ENCODE measurements at regions not wholly inside any gene's neighbourhood (a gene's known extent, or its start where the extent isn't known, plus 50 kb on each side); places are given as distances from the start of the nearest gene placed in this dataset.

DNA sequence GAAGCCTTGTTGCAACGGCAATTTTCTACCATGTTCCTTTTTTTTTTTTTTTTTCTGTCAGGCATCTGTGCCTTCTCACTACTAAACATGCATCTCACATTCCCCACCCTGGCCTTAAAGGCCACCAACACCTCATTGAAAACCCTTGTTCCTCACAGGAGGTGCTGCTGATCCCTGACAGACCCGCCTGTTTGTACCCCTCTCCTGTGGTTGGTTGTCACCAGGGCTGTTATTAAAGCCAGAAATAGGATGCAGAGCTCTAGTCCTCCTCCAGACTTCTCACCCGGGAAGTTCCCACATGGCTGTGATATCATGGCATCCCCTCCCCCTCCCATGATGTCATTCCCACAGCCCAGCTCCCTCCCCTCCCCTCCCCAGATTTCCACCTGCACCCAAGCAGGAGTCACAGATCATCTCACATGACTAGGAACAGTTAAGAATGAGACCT lies 302.8 kb upstream of the NCAM1 start:
- Histone ChIP-seq H2BK20ac (ENCODE audit: low read depth, low read length) (no peak overlapping the region), H3K27ac (ENCODE audit: insufficient read depth, low read length) (no peak overlapping the region)
- intact Hi-C loops (cut with micrococcal nuclease): no loop called here

More for the DNA sequence above, 302.8 kb upstream of the NCAM1 start:
- no peak overlapping the region for H3K4me2 ChIP-seq (ENCODE audit: low read depth, low read length)
- no CpG with 5 or more reads among the region's 3 CpGs for WGBS, 2 experiments (ENCODE audit: extremely low coverage in 2 of 2, insufficient read length in 1 of 2)
- H2AK9ac ChIP-seq (replicated peaks; ENCODE audit: low read depth, low read length, poor library complexity): no peak overlapping the region
- H3K4me3 ChIP-seq (ENCODE audit: insufficient read depth, low read depth, low read length): no peak overlapping the region
- no peak overlapping the region for H4K8ac ChIP-seq (ENCODE audit: low read depth in 2 of 2, low read length in 2 of 2)
- H4K91ac ChIP-seq (ENCODE audit: insufficient read depth, low read depth, low read length): no peak overlapping the region
- H3K18ac ChIP-seq (ENCODE audit: low read depth, low read length): no peak overlapping the region
- H3K79me1 ChIP-seq (ENCODE audit: low read depth in 1 of 2, low read length in 2 of 2): no peaks in the 10 kb centered on the region
- no peak overlapping the region for H4K5ac ChIP-seq (ENCODE audit: low read depth, low read length)
- DNase-seq (no peak), ATAC-seq (ENCODE audit: low read depth) (no peak)
- no TSS peak for BruUV-seq (replicated peaks)
- POLR2A ChIA-PET (ENCODE audit: unreplicated experiment): no interaction called here
- no peak overlapping the region for H2BK5ac ChIP-seq (ENCODE audit: low read depth, low read length, poor library complexity, severe bottlenecking)
- no peak overlapping the region for H2BK120ac ChIP-seq (ENCODE audit: low read depth, low read length)
- no peak overlapping the region for H2BK15ac ChIP-seq (ENCODE audit: low read depth, low read length)
- no peaks in the 10 kb centered on the region for H3K9me3 ChIP-seq (ENCODE audit: control insufficient read depth, insufficient read depth, low read length)
- in situ Hi-C loops (cut with MboI; ENCODE audit: low sequenced_read_pairs) (no loop called here), dilution Hi-C loops (cut with HindIII; ENCODE audit: low sequenced_read_pairs, unreplicated experiment) (no loop called here)
- no peak for TF ChIP-seq MAZ (IDR thresholded peaks at IDR 0.05; ENCODE audit: borderline replicate concordance, low read depth, low read length)
- no peak for TF ChIP-seq CHD1 (IDR thresholded peaks at IDR 0.05; ENCODE audit: low read depth, low read length)
- TF ChIP-seq RFX5 (IDR thresholded peaks at IDR 0.05; ENCODE audit: low read depth, low read length): no peak
- no peak for TF ChIP-seq NFE2L2 (IDR thresholded peaks at IDR 0.05; ENCODE audit: low read depth, low read length)
- TF ChIP-seq MXI1 (IDR thresholded peaks at IDR 0.05; ENCODE audit: borderline replicate concordance, low read depth, low read length): no peak
- TF ChIP-seq MAFK (IDR thresholded peaks at IDR 0.05; ENCODE audit: low read depth, low read length): no peak
- TF ChIP-seq POLR2A (IDR thresholded peaks at IDR 0.05; ENCODE audit: low read depth, low read length): no peak
- no peak for TF ChIP-seq CEBPB (IDR thresholded peaks at IDR 0.05; ENCODE audit: low read depth, low read length)
- no peaks in the 10 kb centered on the region for H3K9me1 ChIP-seq (ENCODE audit: insufficient read depth, low read length)
- CTCF ChIA-PET: no interaction called here
- no peaks in the 10 kb centered on the region for H4K20me1 ChIP-seq (ENCODE audit: insufficient read depth, low read length)
- no peak overlapping the region for H3K56ac ChIP-seq (ENCODE audit: extremely low read depth, insufficient read depth, low read length)
- no peak overlapping the region for H3K9ac ChIP-seq (ENCODE audit: low read depth, low read length)
- H3K14ac ChIP-seq (replicated peaks; ENCODE audit: low read depth, low read length): no peak overlapping the region
- no peak overlapping the region for H3K23ac ChIP-seq (ENCODE audit: low read depth, low read length)
- no peaks in the 10 kb centered on the region for H3K4me1 ChIP-seq (ENCODE audit: control insufficient read depth, insufficient read depth, low read length)
- H2AFZ ChIP-seq (replicated peaks; ENCODE audit: low read length, poor library complexity): no peak overlapping the region
- H3K27me3 ChIP-seq (ENCODE audit: control insufficient read depth, insufficient read depth, low read length): no peaks in the 10 kb centered on the region
- H3K36me3 ChIP-seq (ENCODE audit: control insufficient read depth, insufficient read depth, low read length): no peaks in the 10 kb centered on the region
- H3K4ac ChIP-seq (ENCODE audit: low read depth, low read length): no peak overlapping the region
- H2AK5ac ChIP-seq (ENCODE audit: low read depth, low read length): no peak overlapping the region
